ENCODE measurements at regions not wholly inside any gene's neighbourhood (a gene's known extent, or its start where the extent isn't known, plus 50 kb on each side); places are given as distances from the start of the nearest gene placed in this dataset.

- TF ChIP-seq ESRRG (CRISPR knock-in tag; IDR thresholded peaks at IDR 0.05) = no peak
- TF ChIP-seq ARNTL (CRISPR knock-in tag; IDR thresholded peaks at IDR 0.05; ENCODE audit: borderline replicate concordance, low read depth) = no peak
- TF ChIP-seq RARB (CRISPR knock-in tag; IDR thresholded peaks at IDR 0.05) = no peak
- no peak for TF ChIP-seq CSDC2 (CRISPR knock-in tag; IDR thresholded peaks at IDR 0.05)
- no peak for TF ChIP-seq SNAI2 (CRISPR knock-in tag; IDR thresholded peaks at IDR 0.05)
- TF ChIP-seq CREB5 (CRISPR knock-in tag; IDR thresholded peaks at IDR 0.05; ENCODE audit: low read depth) = no peak
- no peak for TF ChIP-seq GLIS3 (CRISPR knock-in tag; IDR thresholded peaks at IDR 0.05)
- TF ChIP-seq CSRNP3 (CRISPR knock-in tag; IDR thresholded peaks at IDR 0.05) = no peak
- TF ChIP-seq TOX (CRISPR knock-in tag; IDR thresholded peaks at IDR 0.05; ENCODE audit: borderline replicate concordance) = no peak
- no peak for TF ChIP-seq ZFP3 (CRISPR knock-in tag; IDR thresholded peaks at IDR 0.05)
- no peak for TF ChIP-seq ISL1 (CRISPR knock-in tag; IDR thresholded peaks at IDR 0.05)
- TF ChIP-seq ZNF8 (CRISPR knock-in tag; IDR thresholded peaks at IDR 0.05) = no peak
- TF ChIP-seq POU6F1 (CRISPR knock-in tag; IDR thresholded peaks at IDR 0.05; ENCODE audit: borderline replicate concordance, low read depth) = no peak
Observed at GRCh38 chr22:49344161-49344560, 483.5 kb downstream of the BRD1 start.

All from SK-N-SH treated with all-trans-retinoic acid at 6 μM for 48 hours (cell line).